ENCODE measurements at regions not wholly inside any gene's neighbourhood (a gene's known extent, or its start where the extent isn't known, plus 50 kb on each side); places are given as distances from the start of the nearest gene placed in this dataset.

DNA sequence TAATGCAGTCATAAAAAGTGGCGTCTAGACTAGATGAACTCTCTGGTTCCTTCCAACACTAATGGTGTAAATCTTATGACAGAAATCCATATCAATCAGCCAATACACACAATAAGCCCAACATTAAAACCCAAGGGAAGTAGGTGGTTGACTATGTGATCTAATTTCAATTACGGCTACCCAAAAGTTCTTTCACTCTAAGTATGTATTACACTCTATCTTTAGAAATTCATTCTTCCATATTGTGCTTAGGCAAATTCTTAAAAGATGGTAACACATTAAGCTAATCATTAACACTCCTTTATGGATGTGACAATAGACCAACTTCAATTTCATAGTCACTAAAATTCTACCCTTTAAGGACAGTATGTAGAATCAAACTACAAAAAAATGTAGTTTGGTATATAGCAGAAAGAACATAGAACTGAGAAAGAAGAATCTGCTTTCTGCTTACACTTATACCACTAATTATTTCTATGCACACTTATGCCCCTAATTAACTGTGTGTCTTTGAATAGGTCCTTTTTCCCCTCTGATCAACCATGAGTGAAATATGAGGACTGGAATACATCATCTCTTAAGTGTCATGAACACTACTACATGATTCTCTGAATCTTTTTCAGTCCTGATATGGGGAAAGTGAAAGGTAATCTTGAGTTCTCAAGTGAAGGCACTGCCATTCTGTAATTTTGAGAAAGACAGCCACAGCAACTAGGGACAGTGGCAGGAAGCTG, 557.6 kb downstream of the IGSF11 start:
- H4K20me1 ChIP-seq (ENCODE audit: insufficient read depth, low read length): no peaks in the 10 kb centered on the region
- no peak overlapping the region for H2AFZ ChIP-seq (ENCODE audit: low read depth, low read length)
- H3K36me3 ChIP-seq (ENCODE audit: insufficient read depth, low read length): no peaks in the 10 kb centered on the region
- H3K27me3 ChIP-seq (ENCODE audit: insufficient read depth, low read length, poor library complexity): no peaks in the 10 kb centered on the region
- no peak overlapping the region for H3K27ac ChIP-seq (ENCODE audit: low read length)
- H3K4me2 ChIP-seq (ENCODE audit: insufficient read depth, low read length): no peak overlapping the region
- no peaks in the 10 kb centered on the region for H3K4me1 ChIP-seq (ENCODE audit: insufficient read depth, low read length)
- H3K9me3 ChIP-seq (ENCODE audit: insufficient read depth, low read length, severe bottlenecking): no peaks in the 10 kb centered on the region
- TF ChIP-seq EZH2 (IDR thresholded peaks at IDR 0.05; ENCODE audit: borderline replicate concordance, low read depth, low read length, severe bottlenecking): no peak
- DNase-seq (no peak), ATAC-seq (ENCODE audit: insufficient read depth, low read depth) (no peak)
- no peak overlapping the region for H3K4me3 ChIP-seq (ENCODE audit: low read depth in 1 of 2, low read length in 2 of 2)
- no peaks in the 10 kb centered on the region for H3K79me2 ChIP-seq (ENCODE audit: insufficient read depth, low read length)
- no peak overlapping the region for H3K9ac ChIP-seq (ENCODE audit: low read depth, low read length)

DNA sequence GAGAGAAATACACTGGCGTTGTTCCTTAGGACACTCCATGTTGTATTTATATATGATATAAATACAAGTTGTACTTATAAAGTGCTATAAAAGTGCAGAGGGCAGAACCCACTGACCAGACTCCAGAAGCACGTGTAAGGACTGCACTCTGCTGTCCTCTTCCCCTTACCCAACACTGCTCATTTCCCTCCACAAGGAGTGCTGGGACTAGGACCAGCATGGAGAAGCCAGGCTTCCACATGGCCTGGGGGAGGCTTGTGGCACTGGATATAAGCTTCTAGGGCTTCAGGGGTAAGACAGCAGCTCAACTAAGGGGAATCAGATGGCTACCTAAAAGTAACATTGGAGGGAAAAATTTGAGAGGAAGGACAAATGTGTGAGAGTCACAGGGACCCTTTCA, 556.9 kb downstream of the IGSF11 start:
- Histone ChIP-seq H3K79me2 (ENCODE audit: insufficient read depth, low read length) (no peaks in the 10 kb centered on the region), H2AFZ (ENCODE audit: low read depth, low read length) (no peak overlapping the region), H3K4me2 (ENCODE audit: insufficient read depth, low read length) (no peak overlapping the region), H3K36me3 (ENCODE audit: insufficient read depth, low read length) (no peaks in the 10 kb centered on the region), H4K20me1 (ENCODE audit: insufficient read depth, low read length) (no peaks in the 10 kb centered on the region), H3K9ac (ENCODE audit: low read depth, low read length) (no peak overlapping the region), H3K4me3 (ENCODE audit: low read depth in 1 of 2, low read length in 2 of 2) (no peak overlapping the region), H3K27ac (ENCODE audit: low read length) (no peak overlapping the region), H3K4me1 (ENCODE audit: insufficient read depth, low read length) (no peaks in the 10 kb centered on the region), H3K9me3 (ENCODE audit: insufficient read depth, low read length, severe bottlenecking) (no peaks in the 10 kb centered on the region), H3K27me3 (ENCODE audit: insufficient read depth, low read length, poor library complexity) (no peaks in the 10 kb centered on the region)
- DNase-seq (no peak), ATAC-seq (ENCODE audit: insufficient read depth, low read depth) (no peak)
- no peak for TF ChIP-seq EZH2 (IDR thresholded peaks at IDR 0.05; ENCODE audit: borderline replicate concordance, low read depth, low read length, severe bottlenecking)
- TF ChIP-seq, protein P1, sequence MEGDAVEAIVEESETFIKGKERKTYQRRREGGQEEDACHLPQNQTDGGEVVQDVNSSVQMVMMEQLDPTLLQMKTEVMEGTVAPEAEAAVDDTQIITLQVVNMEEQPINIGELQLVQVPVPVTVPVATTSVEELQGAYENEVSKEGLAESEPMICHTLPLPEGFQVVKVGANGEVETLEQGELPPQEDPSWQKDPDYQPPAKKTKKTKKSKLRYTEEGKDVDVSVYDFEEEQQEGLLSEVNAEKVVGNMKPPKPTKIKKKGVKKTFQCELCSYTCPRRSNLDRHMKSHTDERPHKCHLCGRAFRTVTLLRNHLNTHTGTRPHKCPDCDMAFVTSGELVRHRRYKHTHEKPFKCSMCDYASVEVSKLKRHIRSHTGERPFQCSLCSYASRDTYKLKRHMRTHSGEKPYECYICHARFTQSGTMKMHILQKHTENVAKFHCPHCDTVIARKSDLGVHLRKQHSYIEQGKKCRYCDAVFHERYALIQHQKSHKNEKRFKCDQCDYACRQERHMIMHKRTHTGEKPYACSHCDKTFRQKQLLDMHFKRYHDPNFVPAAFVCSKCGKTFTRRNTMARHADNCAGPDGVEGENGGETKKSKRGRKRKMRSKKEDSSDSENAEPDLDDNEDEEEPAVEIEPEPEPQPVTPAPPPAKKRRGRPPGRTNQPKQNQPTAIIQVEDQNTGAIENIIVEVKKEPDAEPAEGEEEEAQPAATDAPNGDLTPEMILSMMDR (IDR thresholded peaks at IDR 0.05; ENCODE audit: borderline replicate concordance, extremely low read depth, low read length, poor library complexity, severe bottlenecking): no peak

DNA sequence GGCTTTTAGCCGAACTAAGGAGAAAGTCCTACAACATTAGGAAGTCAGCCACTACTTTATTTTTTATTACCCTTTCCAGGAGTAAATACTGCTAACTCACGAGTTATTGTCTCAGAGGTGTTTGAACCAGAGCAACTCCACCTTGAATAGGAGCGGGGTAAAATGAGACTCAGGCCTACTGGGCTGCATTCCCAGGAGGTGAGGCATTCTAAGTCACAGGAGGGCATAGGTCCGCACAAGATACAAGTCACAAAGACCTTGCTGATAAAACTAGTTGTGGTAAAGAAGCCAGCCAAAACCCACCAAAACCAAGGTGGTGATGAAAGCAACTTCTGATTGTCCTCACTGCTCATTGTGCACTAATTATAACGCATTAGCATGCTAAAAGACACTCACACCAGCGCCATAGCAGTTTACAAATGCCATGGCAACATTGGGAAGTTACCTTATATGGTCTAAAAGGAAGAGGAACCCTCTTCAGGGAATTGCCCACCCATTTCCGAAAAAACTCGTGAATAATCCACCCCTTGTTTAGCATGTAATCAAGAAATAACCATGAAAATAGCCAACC, 555.9 kb downstream of the IGSF11 start:
- DNase-seq: no peak
- Histone ChIP-seq H3K27me3 (ENCODE audit: insufficient read depth, low read length, poor library complexity) (no peaks in the 10 kb centered on the region), H4K20me1 (ENCODE audit: insufficient read depth, low read length) (no peaks in the 10 kb centered on the region), H3K4me3 (ENCODE audit: low read depth in 1 of 2, low read length in 2 of 2) (no peak overlapping the region), H3K4me2 (ENCODE audit: insufficient read depth, low read length) (no peak overlapping the region), H3K27ac (ENCODE audit: low read length) (no peak overlapping the region), H3K36me3 (ENCODE audit: insufficient read depth, low read length) (no peaks in the 10 kb centered on the region), H3K79me2 (ENCODE audit: insufficient read depth, low read length) (no peaks in the 10 kb centered on the region), H3K9me3 (ENCODE audit: insufficient read depth, low read length, severe bottlenecking) (no peaks in the 10 kb centered on the region), H3K4me1 (ENCODE audit: insufficient read depth, low read length) (no peaks in the 10 kb centered on the region), H2AFZ (ENCODE audit: low read depth, low read length) (no peak overlapping the region), H3K9ac (ENCODE audit: low read depth, low read length) (no peak overlapping the region)
- ATAC-seq (ENCODE audit: insufficient read depth, low read depth): no peak
- TF ChIP-seq, protein P1 (IDR thresholded peaks at IDR 0.05; ENCODE audit: borderline replicate concordance, extremely low read depth, low read length, poor library complexity, severe bottlenecking): no peak
- no peak for TF ChIP-seq EZH2 (IDR thresholded peaks at IDR 0.05; ENCODE audit: borderline replicate concordance, low read depth, low read length, severe bottlenecking)

DNA sequence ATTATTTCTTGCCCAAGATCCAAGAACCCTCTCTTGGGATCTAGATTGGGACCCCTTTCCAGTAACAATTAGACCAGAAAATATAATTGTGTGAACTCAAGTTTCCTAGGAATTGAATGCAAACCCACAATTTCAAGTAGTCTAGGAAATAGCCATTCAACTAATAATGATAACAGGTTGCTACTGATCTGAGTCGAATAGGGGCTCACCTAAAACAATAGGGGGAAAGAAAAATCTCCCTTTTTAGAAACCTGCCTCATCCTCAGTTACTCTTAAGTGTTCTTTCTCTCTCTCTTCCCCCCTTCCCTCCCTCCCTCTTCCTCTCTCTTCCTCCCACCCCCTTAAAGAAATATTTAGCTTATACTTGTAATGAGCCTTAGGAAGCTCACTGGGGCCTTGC, 555.3 kb downstream of the IGSF11 start:
- H3K79me2 ChIP-seq (ENCODE audit: insufficient read depth, low read length): no peaks in the 10 kb centered on the region
- TF ChIP-seq EZH2 (IDR thresholded peaks at IDR 0.05; ENCODE audit: borderline replicate concordance, low read depth, low read length, severe bottlenecking): no peak
- TF ChIP-seq, protein P1 (IDR thresholded peaks at IDR 0.05; ENCODE audit: borderline replicate concordance, extremely low read depth, low read length, poor library complexity, severe bottlenecking): no peak
- no peaks in the 10 kb centered on the region for H3K4me1 ChIP-seq (ENCODE audit: insufficient read depth, low read length)
- no peak overlapping the region for H2AFZ ChIP-seq (ENCODE audit: low read depth, low read length)
- no peak overlapping the region for H3K9ac ChIP-seq (ENCODE audit: low read depth, low read length)
- no peaks in the 10 kb centered on the region for H4K20me1 ChIP-seq (ENCODE audit: insufficient read depth, low read length)
- ATAC-seq (ENCODE audit: insufficient read depth, low read depth) (no peak), DNase-seq (no peak)
- no peaks in the 10 kb centered on the region for H3K9me3 ChIP-seq (ENCODE audit: insufficient read depth, low read length, severe bottlenecking)
- H3K4me2 ChIP-seq (ENCODE audit: insufficient read depth, low read length): no peak overlapping the region
- no peak overlapping the region for H3K4me3 ChIP-seq (ENCODE audit: low read depth in 1 of 2, low read length in 2 of 2)
- no peaks in the 10 kb centered on the region for H3K36me3 ChIP-seq (ENCODE audit: insufficient read depth, low read length)
- no peaks in the 10 kb centered on the region for H3K27me3 ChIP-seq (ENCODE audit: insufficient read depth, low read length, poor library complexity)
- H3K27ac ChIP-seq (ENCODE audit: low read length): no peak overlapping the region
